ENCODE measurements at regions not wholly inside any gene's neighbourhood (a gene's known extent, or its start where the extent isn't known, plus 50 kb on each side); places are given as distances from the start of the nearest gene placed in this dataset.

- no peak for DNase-seq
- Mint-ChIP-seq H3K36me3 (ENCODE audit: low read depth) (no peaks in the 10 kb centered on the region), H3K9me3 (peaks cover 3% of the 10 kb centered on the region)
These were observed 442.4 kb upstream of the RARB start for GRCh38 chr3:24985668-24986067.

GRCh38 chr3:24986612-24987011 is 441.5 kb upstream of the RARB start:
- WGBS, 2 experiments (ENCODE audit: insufficient coverage in 1 of 2, insufficient read length in 1 of 2) = 82 to 84% methylated on average over 7 of the region's 7 CpGs
- no peak for DNase-seq

More at GRCh38 chr3:24985668-24986067, 442.4 kb upstream of the RARB start:
- no peaks in the 10 kb centered on the region for H3K4me1 ChIP-seq (ENCODE audit: control insufficient read depth, insufficient read depth, low read length)
- 92 to 96% methylated on average over 5 to 9 of the region's 9 CpGs for WGBS, 2 experiments (ENCODE audit: insufficient coverage in 1 of 2, insufficient read length in 1 of 2)
- no peak overlapping the region for H3K4me3 ChIP-seq (ENCODE audit: low read length)
- no peaks in the 10 kb centered on the region for H3K36me3 ChIP-seq (ENCODE audit: control insufficient read depth, insufficient read depth, low read length)
- no peak overlapping the region for H3K4me3 Mint-ChIP-seq
- no peaks in the 10 kb centered on the region for H3K4me1 Mint-ChIP-seq
- H3K27ac Mint-ChIP-seq = no peak overlapping the region
- H3K9me3 ChIP-seq (ENCODE audit: control insufficient read depth, low read length) = no peaks in the 10 kb centered on the region
- TF ChIP-seq CTCF (conservative IDR thresholded peaks at IDR 0.05) = no peak
- H3K27me3 ChIP-seq (ENCODE audit: control insufficient read depth, insufficient read depth, low read length, poor library complexity, severe bottlenecking) = no peaks in the 10 kb centered on the region
- peaks cover 1% of the 10 kb centered on the region for H3K27me3 Mint-ChIP-seq (ENCODE audit: insufficient read depth)
- H3K27ac ChIP-seq (ENCODE audit: low read depth, low read length) = no peak overlapping the region
- no peak overlapping the region for H3K9ac ChIP-seq (ENCODE audit: extremely low read depth, low read length, poor library complexity, severe bottlenecking)

GRCh38 chr3:24999357-24999756 is 428.7 kb upstream of the RARB start:
- H3K27ac ChIP-seq (ENCODE audit: low read depth, low read length) = no peak overlapping the region
- no peaks in the 10 kb centered on the region for H3K4me1 ChIP-seq (ENCODE audit: control insufficient read depth, insufficient read depth, low read length)
- H3K4me3 ChIP-seq (ENCODE audit: low read length) = no peak overlapping the region
- H3K27me3 ChIP-seq (ENCODE audit: control insufficient read depth, insufficient read depth, low read length, poor library complexity, severe bottlenecking) = no peaks in the 10 kb centered on the region
- no peaks in the 10 kb centered on the region for H3K9me3 ChIP-seq (ENCODE audit: control insufficient read depth, low read length)
- Mint-ChIP-seq H3K27me3 (ENCODE audit: insufficient read depth) (peaks cover 8% of the 10 kb centered on the region), H3K4me3 (no peak overlapping the region), H3K4me1 (peaks cover 9% of the 10 kb centered on the region), H3K36me3 (ENCODE audit: low read depth) (no peaks in the 10 kb centered on the region), H3K9me3 (no peaks in the 10 kb centered on the region), H3K27ac (no peak overlapping the region)
- H3K36me3 ChIP-seq (ENCODE audit: control insufficient read depth, insufficient read depth, low read length) = no peaks in the 10 kb centered on the region
- 97 to 100% methylated on average over 1 to 2 of the region's 2 CpGs for WGBS, 2 experiments (ENCODE audit: insufficient coverage in 1 of 2, insufficient read length in 1 of 2)
- H3K9ac ChIP-seq (ENCODE audit: extremely low read depth, low read length, poor library complexity, severe bottlenecking) = no peak overlapping the region
- DNase-seq = no peak
- no peak for TF ChIP-seq CTCF (conservative IDR thresholded peaks at IDR 0.05)

More at GRCh38 chr3:24986612-24987011, 441.5 kb upstream of the RARB start:
- Mint-ChIP-seq H3K27me3 (ENCODE audit: insufficient read depth) (no peaks in the 10 kb centered on the region), H3K36me3 (ENCODE audit: low read depth) (no peaks in the 10 kb centered on the region), H3K27ac (no peak overlapping the region), H3K4me1 (no peaks in the 10 kb centered on the region), H3K9me3 (no peaks in the 10 kb centered on the region), H3K4me3 (no peak overlapping the region)
- H3K4me1 ChIP-seq (ENCODE audit: control insufficient read depth, insufficient read depth, low read length) = no peaks in the 10 kb centered on the region
- H3K36me3 ChIP-seq (ENCODE audit: control insufficient read depth, insufficient read depth, low read length) = no peaks in the 10 kb centered on the region
- H3K4me3 ChIP-seq (ENCODE audit: low read length) = no peak overlapping the region
- H3K27ac ChIP-seq (ENCODE audit: low read depth, low read length) = no peak overlapping the region
- no peak for TF ChIP-seq CTCF (conservative IDR thresholded peaks at IDR 0.05)
- H3K27me3 ChIP-seq (ENCODE audit: control insufficient read depth, insufficient read depth, low read length, poor library complexity, severe bottlenecking) = no peaks in the 10 kb centered on the region
- no peak overlapping the region for H3K9ac ChIP-seq (ENCODE audit: extremely low read depth, low read length, poor library complexity, severe bottlenecking)
- H3K9me3 ChIP-seq (ENCODE audit: control insufficient read depth, low read length) = no peaks in the 10 kb centered on the region

Data from endodermal cell (in vitro differentiated cells).